SHP77 treated with DMSO at 0.1 percent for 48 hours (cell line): ENCODE measurements at regions not wholly inside any gene's neighbourhood (a gene's known extent, or its start where the extent isn't known, plus 50 kb on each side); places are given as distances from the start of the nearest gene placed in this dataset.
A peak's percentile ranks its signal among the peaks of the same experiment; 100 is the strongest.

Experiments
- DNase-seq: peaks from one replicate; lab custom pipeline; 2025; lab: John Stamatoyannopoulos, UW

- DNase-seq: no peak
Measured at GRCh38 chr22:23522623-23523251, 57.4 kb downstream of the IGLL1 start.

GRCh38 chr22:23521441-23522113 lies 58.5 kb downstream of the IGLL1 start:
- DNase-seq: peak; percentile 81

- peak; percentile 27 for DNase-seq
Measured at GRCh38 chr22:23520863-23521440, 59.1 kb downstream of the IGLL1 start.

- no peak for DNase-seq
Measured at GRCh38 chr22:23519442-23520157, 60.5 kb downstream of the IGLL1 start.

- DNase-seq: no peak
Measured at GRCh38 chr22:23518376-23519187, 61.5 kb downstream of the IGLL1 start.

- no peak for DNase-seq
Measured at GRCh38 chr22:23517804-23518375, 62.2 kb downstream of the IGLL1 start.

- DNase-seq: no peak
Measured at GRCh38 chr22:23516304-23516703, 63.8 kb downstream of the IGLL1 start.

- DNase-seq: no peak
Measured at GRCh38 chr22:23514322-23515038, 65.6 kb downstream of the IGLL1 start.

GRCh38 chr22:23513705-23514104 lies 66.4 kb downstream of the IGLL1 start:
- no peak for DNase-seq

- no peak for DNase-seq
Measured at GRCh38 chr22:23513133-23513532, 67.0 kb downstream of the IGLL1 start.

GRCh38 chr22:23512721-23513120 lies 67.4 kb downstream of the IGLL1 start:
- no peak for DNase-seq

- no peak for DNase-seq
Measured at GRCh38 chr22:23512348-23512705, 67.8 kb downstream of the IGLL1 start.

GRCh38 chr22:23511627-23512347 lies 68.3 kb downstream of the IGLL1 start:
- DNase-seq: no peak

GRCh38 chr22:23509571-23510302 lies 70.4 kb downstream of the IGLL1 start:
- DNase-seq: peak; percentile 74

GRCh38 chr22:23504516-23504915 lies 75.6 kb downstream of the IGLL1 start:
- no peak for DNase-seq

GRCh38 chr22:23503736-23504440 lies 76.2 kb downstream of the IGLL1 start:
- no peak for DNase-seq

- no peak for DNase-seq
Measured at GRCh38 chr22:23503142-23503541, 76.9 kb downstream of the IGLL1 start.

- no peak for DNase-seq
Measured at GRCh38 chr22:23501708-23502107, 78.4 kb downstream of the IGLL1 start.

- no peak for DNase-seq
Measured at GRCh38 chr22:23501261-23501619, 78.8 kb downstream of the IGLL1 start.
